GM18498 (cell line): ENCODE measurements at regions not wholly inside any gene's neighbourhood (a gene's known extent, or its start where the extent isn't known, plus 50 kb on each side); places are given as distances from the start of the nearest gene placed in this dataset.

Source experiments
- ATAC-seq: cut with Tn5 transposase; IDR thresholded peaks from one replicate; pipeline ENCODE4 v1.9.1; 2021; ENCODE audit warnings: mild to moderate bottlenecking, moderate library complexity; ENCODE audit not compliant: unreplicated experiment

DNA sequence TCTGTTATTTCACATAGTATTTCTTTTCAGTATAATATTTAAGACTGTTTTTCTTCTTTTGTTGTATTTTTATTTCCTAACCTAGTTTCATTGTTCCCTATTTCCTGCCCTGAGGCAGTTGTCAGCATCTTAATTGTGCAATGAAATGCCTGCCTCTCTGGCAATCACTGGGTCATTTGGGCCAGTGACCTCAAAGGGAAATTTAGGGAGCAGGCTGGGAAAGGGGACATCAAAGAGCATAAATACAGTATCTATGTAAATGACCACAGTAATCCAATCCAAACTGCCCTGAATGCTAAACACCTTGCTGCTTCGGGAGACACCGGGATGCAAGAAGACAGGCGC lies 147.8 kb downstream of the TLR5 start:
- peak; percentile 3 for ATAC-seq

DNA sequence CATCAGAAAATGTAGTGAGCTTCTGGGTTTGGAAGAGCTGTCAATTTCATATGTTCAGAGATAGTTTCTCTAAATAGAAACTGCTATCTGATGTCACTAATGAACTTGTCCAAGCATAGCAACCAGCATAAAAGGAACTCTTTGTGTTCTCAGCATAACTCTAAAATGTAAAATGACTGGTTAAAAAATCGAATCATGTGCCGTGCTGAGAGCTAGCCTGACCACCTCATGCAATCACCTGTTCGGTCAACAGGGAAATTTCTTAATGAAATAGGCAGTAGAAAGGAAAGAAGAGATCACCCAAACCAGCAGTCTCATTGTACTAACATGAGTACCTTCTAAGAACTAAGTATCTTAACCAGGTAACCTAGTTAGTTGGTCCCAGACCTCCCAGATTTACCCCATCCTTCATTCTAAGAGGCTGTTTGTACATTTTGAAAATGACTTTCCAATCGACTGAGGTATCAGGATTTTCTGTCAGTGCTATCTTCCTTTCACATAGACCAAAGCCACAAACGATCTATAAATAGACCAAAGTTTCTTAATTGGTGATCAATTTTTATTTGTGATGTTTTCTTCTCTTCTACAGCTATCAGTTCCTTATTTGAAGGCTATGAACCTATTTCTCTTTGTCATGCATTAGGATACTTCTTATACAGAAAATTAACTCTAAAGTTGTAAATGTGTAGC lies 147.3 kb downstream of the TLR5 start:
- peak; percentile 67 for ATAC-seq

DNA sequence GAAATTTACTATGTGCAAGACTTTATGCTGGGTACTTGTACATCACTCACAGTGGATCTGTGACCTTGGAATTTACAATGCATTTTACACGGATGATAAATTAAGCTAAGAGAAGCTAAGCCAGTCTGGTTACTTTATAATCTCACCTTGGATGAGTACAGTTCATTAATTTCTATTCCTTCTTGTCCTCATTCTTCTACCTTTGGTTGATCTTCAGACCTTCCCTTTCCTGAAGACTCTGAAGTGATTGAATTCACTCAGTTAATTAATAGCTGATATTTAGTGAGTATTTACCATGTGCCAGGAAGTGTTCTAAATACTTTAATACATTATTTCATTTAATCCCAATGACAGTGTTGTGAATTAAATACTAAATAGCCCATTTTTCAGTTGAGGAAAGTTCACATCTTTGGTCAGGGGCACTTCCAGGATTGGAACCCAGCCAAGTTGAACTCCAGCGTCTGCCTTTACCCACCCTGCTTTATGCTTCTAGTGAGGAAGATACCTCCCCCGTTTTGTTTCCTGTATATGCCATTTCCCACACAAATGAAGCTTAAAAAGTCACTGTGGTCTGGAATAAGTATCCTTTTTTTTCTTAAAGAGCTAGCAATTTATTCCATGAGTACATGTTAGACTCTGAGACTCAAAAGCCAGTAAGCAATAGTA lies 146.6 kb downstream of the TLR5 start:
- no peak for ATAC-seq

DNA sequence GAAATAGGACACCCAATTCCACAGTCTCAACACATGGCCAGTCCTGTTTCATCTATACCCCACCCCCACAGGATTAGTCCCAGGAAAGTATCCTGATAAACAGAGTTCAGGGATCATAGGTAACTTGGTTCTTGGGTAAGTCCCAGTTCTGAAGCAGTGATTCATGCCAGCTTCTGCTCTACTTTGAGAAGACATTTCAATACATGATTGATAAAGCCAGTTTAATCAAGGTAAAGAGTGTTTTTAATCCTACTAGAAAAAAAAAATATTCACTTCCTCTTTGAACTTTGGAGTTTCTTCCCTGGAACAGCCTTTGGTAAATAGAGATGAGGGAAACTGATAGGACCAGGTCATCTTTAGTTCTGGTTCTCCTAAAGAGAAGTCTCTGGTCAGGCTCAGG lies 142.4 kb downstream of the TLR5 start:
- ATAC-seq, result no peak

DNA sequence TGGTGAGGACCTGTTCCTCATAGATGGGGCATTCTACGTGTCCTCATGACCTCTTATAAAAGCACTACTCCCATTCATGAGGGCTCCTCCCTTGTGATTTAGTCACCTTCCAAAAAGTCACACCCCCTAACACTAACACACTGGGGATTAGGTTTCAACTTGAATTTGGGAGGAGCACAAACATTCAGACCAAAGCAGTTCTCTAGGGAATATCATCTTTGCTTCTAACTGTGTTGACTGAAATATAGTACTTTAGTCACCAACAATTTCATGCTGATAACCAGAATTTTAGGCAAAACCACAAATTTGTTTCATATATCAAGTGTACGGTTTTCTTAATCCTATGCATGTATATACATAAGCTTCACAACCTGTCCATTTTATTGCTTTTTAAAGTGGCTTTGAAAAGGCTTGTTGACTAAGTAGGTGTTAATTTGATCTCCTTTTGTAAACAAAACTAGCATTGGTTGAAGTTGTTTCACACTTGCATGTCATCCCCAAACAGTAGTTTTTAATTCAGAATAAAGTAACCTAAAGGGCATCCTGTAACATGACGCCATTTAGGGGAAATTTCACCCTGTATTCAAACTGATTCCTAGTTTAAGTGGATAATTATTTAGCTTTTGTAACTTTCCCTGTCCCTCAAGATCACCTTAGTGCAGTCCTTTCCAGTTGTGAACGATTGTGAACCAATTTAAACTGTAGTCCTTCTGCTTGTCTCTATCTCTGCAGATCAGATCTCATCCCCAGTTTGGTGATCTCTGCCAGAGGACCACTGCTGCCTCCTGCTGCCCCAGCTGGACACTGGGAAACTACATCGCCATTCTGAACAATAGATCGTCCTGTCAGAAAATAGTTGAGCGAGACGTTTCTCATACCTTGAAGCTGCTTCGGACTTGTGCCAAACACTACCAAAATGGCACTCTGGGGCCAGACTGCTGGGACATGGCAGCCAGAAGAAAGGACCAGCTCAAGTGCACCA lies 141.1 kb downstream of the TLR5 start:
- no peak for ATAC-seq

DNA sequence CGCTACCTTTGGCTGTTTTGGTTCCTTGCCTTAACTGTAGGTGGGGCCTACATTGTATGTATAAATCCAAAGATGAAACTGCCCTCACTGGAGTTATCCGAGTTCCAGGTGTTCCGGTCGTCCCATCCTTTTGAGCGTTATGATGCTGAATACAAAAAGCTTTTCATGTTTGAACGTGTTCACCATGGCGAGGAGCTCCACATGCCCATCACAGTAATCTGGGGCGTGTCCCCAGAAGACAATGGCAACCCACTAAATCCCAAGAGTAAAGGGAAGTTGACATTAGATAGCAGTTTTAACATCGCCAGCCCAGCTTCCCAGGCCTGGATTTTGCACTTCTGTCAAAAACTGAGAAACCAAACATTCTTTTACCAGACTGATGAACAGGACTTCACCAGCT lies 139.5 kb downstream of the TLR5 start:
- no peak for ATAC-seq

DNA sequence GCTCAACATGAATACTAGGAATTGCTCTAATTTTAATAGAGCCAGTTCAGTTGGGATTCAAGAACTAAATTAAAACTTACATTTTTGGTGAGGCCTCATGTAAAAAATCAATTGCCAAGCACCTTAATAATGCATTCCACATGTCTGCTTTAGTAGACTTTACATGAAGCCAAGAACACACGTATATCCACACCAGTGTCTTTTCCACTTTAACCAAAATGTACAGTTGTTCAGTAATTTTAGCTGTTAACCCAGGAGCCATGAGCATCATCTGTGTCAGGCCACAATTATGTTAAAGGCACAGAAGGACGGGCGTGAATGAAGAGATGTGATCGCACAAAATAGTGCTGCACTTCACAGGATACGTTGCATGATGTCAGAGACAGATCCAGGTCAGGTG lies 136.7 kb downstream of the TLR5 start:
- ATAC-seq, result no peak

DNA sequence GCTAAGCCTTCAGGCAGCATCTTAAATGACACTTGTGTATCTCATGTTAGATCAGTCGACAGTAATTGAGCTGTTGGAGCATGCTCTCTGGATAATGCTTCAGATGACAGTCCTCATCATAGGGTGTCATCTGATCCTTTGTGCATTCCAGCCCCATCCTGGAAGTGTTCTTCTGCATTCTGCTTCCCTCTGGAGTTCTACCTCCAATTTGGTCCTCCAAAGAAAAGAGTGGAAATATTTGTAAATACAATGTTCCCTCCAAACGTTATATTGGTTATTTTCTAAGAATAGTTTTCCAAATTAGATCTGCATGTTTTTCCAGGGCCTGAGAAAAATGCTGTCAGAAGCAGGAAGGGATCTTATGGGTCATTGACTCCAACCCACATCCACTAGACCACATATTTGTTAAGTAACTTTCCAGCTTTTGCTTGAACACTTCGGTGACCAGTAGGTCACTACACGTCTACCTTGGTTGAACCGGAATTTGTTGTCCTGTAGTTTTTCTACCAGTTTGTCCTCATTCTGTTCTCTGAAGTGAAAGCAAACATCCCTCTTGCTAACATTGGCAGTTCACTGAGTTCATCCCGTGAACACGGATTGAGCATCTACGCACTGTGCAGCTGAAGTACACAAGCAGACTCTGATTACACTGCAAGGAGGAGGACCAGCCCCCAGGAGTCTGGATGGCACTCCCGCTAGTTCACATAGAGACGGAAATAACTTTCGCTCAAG lies 136.0 kb downstream of the TLR5 start:
- ATAC-seq, result no peak

DNA sequence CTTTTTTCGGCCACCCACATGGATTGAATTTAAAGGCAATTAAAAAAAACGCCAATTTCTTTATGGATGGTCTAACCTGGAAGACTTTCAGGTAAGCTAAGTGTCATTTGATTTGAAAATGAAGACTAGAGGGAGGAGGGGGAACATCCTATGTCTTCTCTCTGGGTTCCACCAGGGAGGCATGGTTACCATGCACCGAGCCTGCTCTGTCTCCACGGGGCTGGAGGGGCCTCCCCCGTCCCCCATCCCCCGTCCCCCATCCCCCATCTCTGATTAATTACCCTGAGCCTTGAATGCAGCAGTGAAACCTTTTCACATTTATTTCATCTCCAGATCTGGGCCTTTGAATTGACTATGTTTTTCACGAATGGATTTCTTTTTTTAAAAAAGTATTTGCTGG lies 135.1 kb downstream of the TLR5 start:
- no peak for ATAC-seq

GRCh38 chr1:223008808-223009207 lies 134.2 kb downstream of the TLR5 start:
- ATAC-seq, result no peak

GRCh38 chr1:223009406-223009805 lies 133.6 kb downstream of the TLR5 start:
- no peak for ATAC-seq

DNA sequence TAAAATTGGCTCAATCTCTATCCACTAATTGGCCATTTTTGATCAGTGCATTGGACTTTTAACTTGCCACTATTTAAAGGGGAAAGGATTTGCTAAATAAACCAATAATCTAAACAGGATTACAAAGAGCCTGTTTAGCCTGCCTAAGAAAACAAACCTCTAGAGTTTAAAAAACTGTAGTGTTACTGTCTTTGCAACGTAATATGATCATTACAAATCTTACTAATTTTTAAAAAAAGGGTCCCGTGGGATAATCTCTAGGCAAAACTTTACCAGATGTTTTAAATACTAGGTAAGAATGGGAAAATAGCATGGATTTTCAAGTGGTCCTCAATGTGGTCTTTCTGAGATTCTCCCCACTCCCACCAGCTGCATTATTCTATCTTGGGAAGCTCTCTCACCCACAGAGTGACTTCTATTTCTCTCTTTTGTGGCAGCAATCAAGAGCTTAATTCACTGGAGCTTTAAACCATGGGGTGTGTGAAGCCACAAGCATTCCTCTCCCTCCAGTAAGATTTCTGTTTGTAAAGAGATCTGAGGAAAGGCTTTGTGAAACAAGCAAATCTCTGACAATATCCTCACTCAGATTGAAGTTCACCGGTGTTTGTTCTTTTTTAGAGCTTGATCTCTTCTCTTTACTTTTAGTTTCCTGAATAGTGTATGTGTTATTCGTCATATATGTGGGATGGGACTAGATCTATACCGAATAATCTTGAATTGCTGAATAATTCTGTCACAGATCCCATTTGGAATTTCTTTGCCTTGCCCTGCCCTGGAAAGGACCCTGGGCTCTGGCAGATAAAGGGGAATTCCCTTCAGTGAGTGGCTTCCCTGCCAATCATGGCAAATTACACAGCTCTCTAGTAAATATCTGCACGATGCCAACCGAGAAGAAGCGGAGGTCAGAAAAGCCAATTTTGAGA lies 132.2 kb downstream of the TLR5 start:
- no peak for ATAC-seq

GRCh38 chr1:223011505-223011856 lies 131.6 kb downstream of the TLR5 start:
- ATAC-seq, result no peak

- no peak for ATAC-seq
These were observed 130.8 kb downstream of the TLR5 start for GRCh38 chr1:223012176-223012788.

- ATAC-seq, result no peak
These were observed 130.1 kb downstream of the TLR5 start for GRCh38 chr1:223012938-223013337.

DNA sequence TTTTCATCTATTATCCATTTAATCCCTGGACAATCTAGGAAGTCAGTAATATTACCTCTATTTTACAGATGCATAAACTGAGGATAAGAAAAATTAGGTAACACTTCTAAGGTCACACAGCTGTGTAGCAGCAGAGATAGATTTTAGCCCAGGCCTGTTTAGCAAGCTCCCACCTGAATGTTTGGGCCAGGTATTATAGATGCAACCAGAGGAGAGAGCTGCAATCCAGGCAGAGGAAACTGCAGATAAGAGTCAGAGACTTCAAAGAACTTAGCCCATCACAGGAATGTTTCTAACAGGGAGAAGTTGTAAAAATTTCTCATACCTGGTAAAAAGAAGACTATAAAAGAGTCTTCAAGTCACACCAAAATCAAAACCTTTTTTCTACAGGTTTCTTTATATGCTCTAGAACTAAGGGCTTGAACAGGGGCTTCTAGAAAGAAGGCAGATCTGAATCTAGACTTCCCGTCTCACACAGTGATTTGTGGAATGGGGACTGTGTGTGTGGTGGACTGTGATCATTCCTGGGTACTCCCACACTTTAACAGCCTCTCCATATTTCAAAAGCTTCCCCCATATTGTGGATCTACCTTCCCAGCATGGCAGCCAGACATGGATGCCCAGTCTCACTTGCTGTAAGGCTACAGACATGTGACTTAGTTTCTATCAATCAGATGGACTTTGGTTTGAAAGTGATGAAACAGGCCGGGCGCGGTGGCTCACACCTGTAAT lies 128.7 kb downstream of the TLR5 start:
- ATAC-seq, result no peak

- no peak for ATAC-seq
These were observed 126.7 kb downstream of the TLR5 start for GRCh38 chr1:223016381-223016780.

DNA sequence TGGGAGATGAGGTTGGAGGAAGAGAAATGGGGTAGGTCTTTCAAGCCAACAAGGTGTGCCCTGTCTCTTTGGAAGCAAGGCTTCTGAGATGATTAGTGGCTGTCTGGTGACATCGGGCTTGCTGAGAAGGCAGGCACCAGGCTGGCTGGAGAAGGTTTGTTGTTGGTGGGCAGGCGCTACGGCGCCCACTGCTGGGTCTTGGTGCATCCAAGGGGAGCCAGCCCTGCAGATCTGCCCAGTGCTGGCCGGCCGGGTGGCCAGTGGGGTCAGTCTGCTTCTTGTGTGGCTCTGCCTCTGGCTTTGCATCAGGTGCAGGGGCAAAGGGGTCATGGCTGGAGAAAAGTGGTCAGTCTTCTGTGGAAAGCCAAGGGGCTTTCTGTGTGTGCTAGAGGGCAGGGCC lies 126.2 kb downstream of the TLR5 start:
- ATAC-seq, result no peak

DNA sequence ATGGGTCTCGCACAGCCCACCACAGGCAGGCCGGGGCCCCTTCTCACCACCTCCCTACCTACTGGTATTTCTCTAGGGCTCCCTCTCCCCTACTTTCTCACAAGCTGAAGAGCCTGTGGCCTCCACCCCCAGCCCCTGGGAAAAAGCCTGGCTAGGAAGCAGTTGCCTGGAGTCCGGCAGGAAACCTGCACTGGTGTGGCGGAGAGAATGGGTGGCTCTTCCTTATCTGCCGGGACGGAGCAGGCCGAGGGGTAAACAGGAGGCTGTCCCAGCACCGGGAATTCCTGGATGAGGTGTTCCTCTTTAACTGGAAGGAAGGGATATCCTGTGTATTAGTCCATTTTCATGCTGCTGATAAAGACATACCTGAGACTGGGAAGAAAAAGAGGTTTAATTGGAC lies 125.8 kb downstream of the TLR5 start:
- no peak for ATAC-seq
